ENCODE measurements at regions not wholly inside any gene's neighbourhood (a gene's known extent, or its start where the extent isn't known, plus 50 kb on each side); places are given as distances from the start of the nearest gene placed in this dataset.
"Not testable (repeated sequence)": the region's sequence is repeated elsewhere in the genome, so short reads cannot be mapped to it uniquely, and the experiment has no call there.

DNA sequence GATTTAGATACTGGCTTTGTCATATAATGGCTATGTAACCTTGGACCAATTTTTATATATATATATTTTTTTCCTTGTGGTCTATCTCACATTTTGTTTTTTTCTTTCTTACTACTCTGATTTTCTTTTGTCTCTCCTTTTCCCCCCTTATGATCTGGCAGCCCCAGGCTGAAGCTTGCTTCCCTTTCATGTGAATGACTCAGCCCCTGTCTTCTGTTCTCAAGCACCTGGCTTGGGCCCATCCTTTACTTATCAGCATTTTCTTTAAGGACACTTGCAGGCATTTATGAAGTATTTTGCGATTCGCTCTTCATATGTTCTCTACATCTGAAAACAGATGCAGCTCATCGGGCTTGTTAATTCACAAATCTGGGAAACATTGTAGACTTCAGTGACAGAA, 163.6 kb downstream of the SPRY2 start:
- H3K9me3 ChIP-seq (ENCODE audit: control insufficient read depth, insufficient read depth, low read length): no peaks in the 10 kb centered on the region
- H3K9ac ChIP-seq (ENCODE audit: low read depth, low read length): no peak overlapping the region
- peaks cover 26% of the 10 kb centered on the region for H3K4me1 ChIP-seq (ENCODE audit: insufficient read depth, low read length)
- H3K36me3 ChIP-seq (ENCODE audit: insufficient read depth, low read length): no peaks in the 10 kb centered on the region

GRCh38 chr13:80173224-80173623, 167.7 kb downstream of the SPRY2 start:
- Histone ChIP-seq H3K4me1 (ENCODE audit: insufficient read depth, low read length) (peaks cover 8% of the 10 kb centered on the region; the same call in 1 of the 2 replicates), H3K36me3 (ENCODE audit: insufficient read depth, low read length) (no peaks in the 10 kb centered on the region), H3K9me3 (ENCODE audit: control insufficient read depth, insufficient read depth, low read length) (0 out of 2 replicates have a peak, but pooled peaks cover 2% of the 10 kb centered on the region), H3K9ac (ENCODE audit: low read depth, low read length) (no peak overlapping the region)

DNA sequence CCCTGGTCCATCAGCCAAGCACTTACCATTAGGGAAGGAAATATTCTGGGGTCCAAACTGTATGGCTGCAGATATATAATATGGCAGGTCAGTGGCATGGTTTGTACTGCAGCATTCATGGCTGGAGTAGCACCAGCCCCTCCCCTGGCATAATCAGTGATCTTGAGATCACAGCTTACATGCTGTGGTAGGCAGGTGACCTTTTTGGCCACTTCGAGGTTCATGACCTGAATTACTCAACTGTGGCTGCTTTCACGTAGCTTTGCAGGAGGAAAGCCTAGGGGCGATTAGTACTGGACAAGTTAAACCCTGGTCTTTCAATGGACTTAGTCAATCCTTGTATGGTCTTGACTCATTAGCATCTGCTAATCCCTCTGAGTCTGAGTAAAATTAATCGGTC, 169.8 kb downstream of the SPRY2 start:
- no peaks in the 10 kb centered on the region for H3K36me3 ChIP-seq (ENCODE audit: insufficient read depth, low read length)
- no peak overlapping the region for H3K9ac ChIP-seq (ENCODE audit: low read depth, low read length)
- 0 out of 2 replicates have a peak, but pooled peaks cover 2% of the 10 kb centered on the region for H3K9me3 ChIP-seq (ENCODE audit: control insufficient read depth, insufficient read depth, low read length)
- H3K4me1 ChIP-seq (ENCODE audit: insufficient read depth, low read length): no peaks in the 10 kb centered on the region

GRCh38 chr13:80168089-80168850, 172.7 kb downstream of the SPRY2 start:
- H3K9ac ChIP-seq (ENCODE audit: low read depth, low read length): no peak overlapping the region
- H3K9me3 ChIP-seq (ENCODE audit: control insufficient read depth, insufficient read depth, low read length): 0 out of 2 replicates have a peak, but pooled peaks cover 2% of the 10 kb centered on the region
- no peaks in the 10 kb centered on the region for H3K4me1 ChIP-seq (ENCODE audit: insufficient read depth, low read length)
- no peaks in the 10 kb centered on the region for H3K36me3 ChIP-seq (ENCODE audit: insufficient read depth, low read length)

DNA sequence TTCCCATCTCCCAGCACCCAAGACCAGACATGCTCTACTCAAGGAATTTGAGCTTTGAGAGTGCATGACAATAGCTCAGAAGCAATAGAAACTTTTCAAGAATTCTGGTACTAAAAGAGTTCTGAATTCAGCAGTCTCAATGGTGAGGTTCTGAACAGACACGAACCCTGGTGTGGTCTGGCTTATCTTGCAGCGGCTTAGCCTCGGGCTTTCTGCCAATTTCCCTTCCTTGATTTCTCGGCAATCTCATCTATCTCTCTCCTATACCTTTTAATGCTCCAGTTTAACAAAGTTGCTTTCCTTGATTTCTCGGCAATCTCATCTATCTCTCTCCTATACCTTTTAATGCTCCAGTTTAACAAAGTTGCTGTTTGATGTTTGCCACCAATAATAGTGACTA, 174.6 kb downstream of the SPRY2 start:
- Histone ChIP-seq H3K36me3 (ENCODE audit: insufficient read depth, low read length) (no peaks in the 10 kb centered on the region), H3K4me1 (ENCODE audit: insufficient read depth, low read length) (no peaks in the 10 kb centered on the region), H3K9me3 (ENCODE audit: control insufficient read depth, insufficient read depth, low read length) (0 out of 2 replicates have a peak, but pooled peaks cover 2% of the 10 kb centered on the region), H3K9ac (ENCODE audit: low read depth, low read length) (no peak overlapping the region)

DNA sequence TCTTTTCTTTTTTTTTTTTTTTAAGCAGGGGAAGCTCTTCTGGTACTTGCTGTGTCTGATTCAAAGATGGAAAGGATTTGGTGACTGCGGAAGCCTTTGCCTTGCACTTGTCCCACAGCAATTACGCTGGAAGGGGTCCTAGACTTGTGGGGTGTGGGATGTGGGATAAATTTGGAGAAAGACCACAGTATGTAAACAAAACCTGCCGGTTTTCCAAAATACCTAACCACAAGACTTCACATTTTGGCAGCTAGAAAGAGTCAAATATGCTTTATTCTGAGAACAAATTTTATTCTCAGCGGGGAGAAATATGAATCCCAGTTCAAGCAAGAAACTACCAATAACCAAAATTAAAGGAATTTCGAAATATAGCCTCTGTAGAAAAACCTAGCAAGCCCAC, 176.5 kb downstream of the SPRY2 start:
- Histone ChIP-seq H3K4me1 (ENCODE audit: insufficient read depth, low read length) (no peaks in the 10 kb centered on the region), H3K9me3 (ENCODE audit: control insufficient read depth, insufficient read depth, low read length) (0 out of 2 replicates have a peak, but pooled peaks cover 2% of the 10 kb centered on the region), H3K36me3 (ENCODE audit: insufficient read depth, low read length) (no peaks in the 10 kb centered on the region), H3K9ac (ENCODE audit: low read depth, low read length) (no peak overlapping the region)

GRCh38 chr13:80161896-80162295, 179.0 kb downstream of the SPRY2 start:
- H3K36me3 ChIP-seq (ENCODE audit: insufficient read depth, low read length): no peaks in the 10 kb centered on the region
- no peaks in the 10 kb centered on the region for H3K4me1 ChIP-seq (ENCODE audit: insufficient read depth, low read length)
- no peaks in the 10 kb centered on the region for H3K9me3 ChIP-seq (ENCODE audit: control insufficient read depth, insufficient read depth, low read length)
- no peak overlapping the region for H3K9ac ChIP-seq (ENCODE audit: low read depth, low read length)

DNA sequence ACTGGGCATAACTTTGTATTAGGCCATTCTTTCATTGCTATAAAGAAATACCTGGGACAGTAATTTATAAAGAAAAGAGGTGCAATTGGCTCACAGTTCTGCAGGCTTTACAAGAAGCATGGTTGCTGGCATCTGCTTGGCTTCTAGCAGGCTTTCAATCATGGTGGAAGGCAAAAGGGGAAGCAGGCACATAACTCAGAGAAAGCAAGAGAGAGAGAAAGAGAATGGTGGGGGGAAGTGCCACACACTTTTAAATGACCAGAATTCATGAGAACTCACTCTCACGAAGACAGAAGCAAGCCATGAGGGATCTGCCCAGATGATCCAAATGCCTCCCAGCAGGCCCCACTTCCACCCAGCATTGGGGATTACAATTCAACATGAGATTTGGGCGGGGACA, 179.7 kb downstream of the SPRY2 start:
- H3K4me1 ChIP-seq (ENCODE audit: insufficient read depth, low read length): no peaks in the 10 kb centered on the region
- H3K36me3 ChIP-seq (ENCODE audit: insufficient read depth, low read length): no peaks in the 10 kb centered on the region
- H3K9ac ChIP-seq (ENCODE audit: low read depth, low read length): no peak overlapping the region
- H3K9me3 ChIP-seq (ENCODE audit: control insufficient read depth, insufficient read depth, low read length): no peaks in the 10 kb centered on the region

GRCh38 chr13:80160110-80160509, 180.8 kb downstream of the SPRY2 start:
- no peak overlapping the region for H3K9ac ChIP-seq (ENCODE audit: low read depth, low read length)
- no peaks in the 10 kb centered on the region for H3K9me3 ChIP-seq (ENCODE audit: control insufficient read depth, insufficient read depth, low read length)
- no peaks in the 10 kb centered on the region for H3K4me1 ChIP-seq (ENCODE audit: insufficient read depth, low read length)
- no peaks in the 10 kb centered on the region for H3K36me3 ChIP-seq (ENCODE audit: insufficient read depth, low read length)

- Histone ChIP-seq H3K9ac (ENCODE audit: low read depth, low read length) (no peak overlapping the region), H3K9me3 (ENCODE audit: control insufficient read depth, insufficient read depth, low read length) (no peaks in the 10 kb centered on the region), H3K36me3 (ENCODE audit: insufficient read depth, low read length) (no peaks in the 10 kb centered on the region), H3K4me1 (ENCODE audit: insufficient read depth, low read length) (no peaks in the 10 kb centered on the region)
Measured at GRCh38 chr13:80157261-80157932, 183.5 kb downstream of the SPRY2 start.

DNA sequence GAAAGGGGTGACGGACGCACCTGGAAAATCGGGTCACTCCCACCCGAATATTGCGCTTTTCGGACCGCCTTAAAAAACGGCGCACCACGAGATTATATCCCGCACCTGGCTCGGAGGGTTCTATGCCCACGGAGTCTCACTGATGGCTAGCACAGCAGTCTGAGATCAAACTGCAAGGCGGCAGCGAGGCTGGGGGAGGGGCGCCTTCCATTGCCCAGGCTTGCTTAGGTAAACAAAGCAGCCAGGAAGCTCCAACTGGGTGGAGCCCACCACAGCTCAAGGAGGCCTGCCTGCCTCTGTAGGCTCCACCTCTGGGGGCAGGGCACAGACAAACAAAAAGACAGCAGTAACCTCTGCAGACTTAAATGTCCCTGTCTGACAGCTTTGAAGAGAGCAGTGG, 188.8 kb downstream of the SPRY2 start:
- H3K36me3 ChIP-seq (ENCODE audit: insufficient read depth, low read length); H3K9me3 ChIP-seq (ENCODE audit: control insufficient read depth, insufficient read depth, low read length); H3K4me1 ChIP-seq (ENCODE audit: insufficient read depth, low read length); H3K9ac ChIP-seq (ENCODE audit: low read depth, low read length): not testable (repeated sequence)

DNA sequence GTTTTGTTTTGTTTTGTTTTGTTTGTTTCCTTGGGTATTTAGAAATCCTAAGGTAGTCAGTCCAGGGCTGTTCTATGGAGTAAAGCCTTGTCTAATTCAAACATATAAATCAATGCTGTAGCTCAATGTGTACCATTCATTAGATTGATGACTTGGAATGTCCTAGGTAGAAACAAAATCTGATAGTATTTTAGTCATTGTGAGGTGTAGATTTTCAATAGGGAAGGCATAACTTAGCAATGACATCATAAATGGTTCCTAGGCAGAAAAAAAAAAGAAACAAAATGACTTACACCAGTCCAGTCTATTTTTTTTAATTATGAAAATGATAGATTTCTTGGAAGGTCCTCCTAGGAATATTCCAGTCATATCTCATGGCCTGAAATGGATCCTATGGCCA, 189.9 kb downstream of the SPRY2 start:
- Histone ChIP-seq H3K9me3 (ENCODE audit: control insufficient read depth, insufficient read depth, low read length) (peaks cover 4% of the 10 kb centered on the region; the same call in 1 of the 2 replicates), H3K4me1 (ENCODE audit: insufficient read depth, low read length) (no peaks in the 10 kb centered on the region), H3K36me3 (ENCODE audit: insufficient read depth, low read length) (no peaks in the 10 kb centered on the region), H3K9ac (ENCODE audit: low read depth, low read length) (no peak overlapping the region)

GRCh38 chr13:80149736-80150135, 191.2 kb downstream of the SPRY2 start:
- H3K4me1 ChIP-seq (ENCODE audit: insufficient read depth, low read length): no peaks in the 10 kb centered on the region
- no peaks in the 10 kb centered on the region for H3K36me3 ChIP-seq (ENCODE audit: insufficient read depth, low read length)
- peaks cover 4% of the 10 kb centered on the region; the same call in 1 of the 2 replicates for H3K9me3 ChIP-seq (ENCODE audit: control insufficient read depth, insufficient read depth, low read length)
- H3K9ac ChIP-seq (ENCODE audit: low read depth, low read length): no peak overlapping the region

GRCh38 chr13:80145171-80145690, 195.7 kb downstream of the SPRY2 start:
- no peaks in the 10 kb centered on the region for H3K9me3 ChIP-seq (ENCODE audit: control insufficient read depth, insufficient read depth, low read length)
- H3K36me3 ChIP-seq (ENCODE audit: insufficient read depth, low read length): no peaks in the 10 kb centered on the region
- H3K4me1 ChIP-seq (ENCODE audit: insufficient read depth, low read length): peaks cover 10% of the 10 kb centered on the region
- no peak overlapping the region for H3K9ac ChIP-seq (ENCODE audit: low read depth, low read length)

DNA sequence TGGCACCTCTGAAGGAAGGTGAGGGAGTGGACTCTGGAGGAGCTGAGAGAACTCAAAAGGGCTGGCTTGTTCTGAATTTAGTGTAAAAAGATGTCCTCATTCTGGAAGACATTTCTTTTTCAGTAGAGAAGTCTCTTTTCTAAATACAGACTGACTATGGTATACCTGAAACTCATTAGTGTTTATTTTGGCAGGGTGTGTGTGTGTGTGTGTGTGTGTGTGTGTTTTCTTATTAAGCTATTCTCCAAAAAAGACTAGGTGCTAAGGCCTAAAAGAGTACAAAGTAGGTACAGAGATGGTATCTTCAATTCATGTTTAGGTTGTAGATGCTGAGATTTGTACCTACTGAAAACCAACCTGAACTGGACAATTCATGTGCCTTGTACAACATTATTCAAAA, 196.4 kb downstream of the SPRY2 start:
- H3K9me3 ChIP-seq (ENCODE audit: control insufficient read depth, insufficient read depth, low read length): no peaks in the 10 kb centered on the region
- no peak overlapping the region for H3K9ac ChIP-seq (ENCODE audit: low read depth, low read length)
- peaks cover 10% of the 10 kb centered on the region for H3K4me1 ChIP-seq (ENCODE audit: insufficient read depth, low read length)
- no peaks in the 10 kb centered on the region for H3K36me3 ChIP-seq (ENCODE audit: insufficient read depth, low read length)

Measured in ES-I3 (cell line).